GM19467 (cell line): ENCODE measurements at regions not wholly inside any gene's neighbourhood (a gene's known extent, or its start where the extent isn't known, plus 50 kb on each side); places are given as distances from the start of the nearest gene placed in this dataset.

Experiments
- ATAC-seq: cut with Tn5 transposase; IDR thresholded peaks from one replicate; pipeline ENCODE4 v1.9.1; 2021; ENCODE audit warnings: mild to moderate bottlenecking, moderate library complexity; ENCODE audit not compliant: unreplicated experiment

DNA sequence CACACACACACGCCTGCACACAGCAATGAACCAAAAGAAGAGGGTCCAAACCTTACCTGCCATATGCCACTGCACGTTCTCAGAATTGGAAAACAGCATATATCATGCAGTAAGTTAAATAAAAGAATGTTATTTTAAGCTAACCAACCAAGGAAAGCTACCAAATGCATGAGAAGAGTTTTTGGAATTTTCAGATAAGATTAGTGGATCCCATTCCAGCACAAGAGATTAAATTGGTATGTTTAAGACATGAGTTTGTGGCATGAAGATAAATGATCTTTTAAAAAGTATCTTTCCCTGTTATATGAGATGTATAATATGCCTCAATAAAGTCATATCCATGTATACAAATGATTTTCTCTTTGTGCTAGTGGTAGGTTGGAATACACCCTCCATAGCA, 811.4 kb downstream of the NR2F2 start:
- ATAC-seq = no peak

DNA sequence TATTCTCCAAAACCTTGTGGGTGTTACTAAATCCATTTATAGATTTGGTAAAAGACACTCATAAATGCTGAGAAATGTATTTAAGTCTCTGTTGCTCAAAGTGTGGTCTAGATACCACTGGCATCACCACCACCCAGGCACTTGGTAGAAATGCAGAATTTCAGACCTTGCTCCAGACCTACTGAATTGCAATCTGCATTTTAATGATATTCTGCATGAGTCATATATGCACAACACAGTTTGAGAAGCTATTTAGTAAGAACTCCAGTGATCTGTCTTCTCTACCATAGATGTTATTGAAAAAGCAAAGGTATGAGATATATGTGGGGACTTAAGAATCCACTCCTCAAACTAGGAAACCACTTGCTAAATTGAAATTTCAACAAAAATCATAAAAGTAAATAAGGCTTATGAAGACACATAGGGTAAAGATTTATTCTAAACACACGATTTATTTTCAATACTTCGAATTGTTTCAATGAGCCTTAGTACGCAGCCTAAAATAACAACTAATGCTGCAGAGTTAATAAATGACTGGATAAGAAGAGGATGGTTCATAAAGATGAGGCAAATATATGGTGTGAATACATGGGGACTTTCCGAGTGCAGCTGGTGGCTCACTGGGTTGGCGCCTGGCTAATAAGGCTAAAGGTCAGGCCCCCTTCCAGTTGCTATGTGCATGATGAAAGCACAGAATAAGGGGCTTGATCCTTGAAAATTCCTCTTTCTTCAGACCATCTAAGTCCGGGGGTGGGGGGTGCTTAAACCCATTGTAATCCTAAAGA, 813.3 kb downstream of the NR2F2 start:
- ATAC-seq = no peak

DNA sequence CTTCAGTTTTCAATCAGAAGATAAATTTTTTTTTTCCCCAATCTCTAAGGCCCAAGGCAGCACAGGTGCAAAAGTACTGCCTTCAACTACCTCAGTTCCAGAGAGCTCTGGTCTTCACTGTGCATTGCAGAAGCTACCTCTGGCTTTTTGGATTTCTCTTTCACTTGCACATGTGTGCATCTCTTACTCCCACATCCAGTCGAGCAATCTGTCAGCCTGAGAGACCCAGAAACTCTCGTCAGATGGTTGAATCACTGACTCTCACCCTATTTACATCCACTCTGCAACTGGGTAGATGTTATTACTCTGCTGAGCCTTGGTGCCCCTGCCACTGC, 813.8 kb downstream of the NR2F2 start:
- ATAC-seq = no peak

GRCh38 chr15:97146929-97147870, 813.3 kb upstream of the ARRDC4 start:
- no peak for ATAC-seq

DNA sequence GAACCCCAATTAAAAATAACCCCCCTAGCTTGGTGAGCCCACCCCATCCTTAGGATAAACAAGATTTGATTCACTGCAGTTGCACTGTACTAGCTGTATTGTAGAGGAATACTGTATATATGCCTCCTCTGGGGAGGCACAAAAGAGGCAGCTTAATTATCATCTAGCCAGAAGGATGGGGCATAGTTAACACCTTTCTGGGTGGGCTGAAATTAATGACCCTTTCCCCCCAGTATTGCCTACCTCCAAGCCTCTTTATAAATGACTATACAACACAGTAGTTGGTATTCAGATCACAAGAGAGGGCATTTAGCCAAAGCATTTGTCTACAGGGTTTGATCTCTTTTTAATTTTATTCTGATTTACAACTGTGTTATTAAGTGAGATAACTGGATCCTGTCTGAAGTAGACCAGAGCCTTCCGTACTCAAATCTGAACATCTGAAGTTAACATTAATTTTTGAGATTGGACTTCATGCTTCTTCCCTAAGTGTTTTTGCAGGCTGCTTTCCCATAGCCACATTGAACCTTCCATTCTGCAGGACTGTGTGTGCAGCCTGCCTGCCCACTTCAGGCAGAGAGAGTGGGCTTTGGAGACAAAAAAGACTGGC, 807.0 kb upstream of the ARRDC4 start:
- no peak for ATAC-seq

GRCh38 chr15:97156739-97157265, 803.7 kb upstream of the ARRDC4 start:
- no peak for ATAC-seq

GRCh38 chr15:97162805-97163495, 797.6 kb upstream of the ARRDC4 start:
- ATAC-seq = no peak

DNA sequence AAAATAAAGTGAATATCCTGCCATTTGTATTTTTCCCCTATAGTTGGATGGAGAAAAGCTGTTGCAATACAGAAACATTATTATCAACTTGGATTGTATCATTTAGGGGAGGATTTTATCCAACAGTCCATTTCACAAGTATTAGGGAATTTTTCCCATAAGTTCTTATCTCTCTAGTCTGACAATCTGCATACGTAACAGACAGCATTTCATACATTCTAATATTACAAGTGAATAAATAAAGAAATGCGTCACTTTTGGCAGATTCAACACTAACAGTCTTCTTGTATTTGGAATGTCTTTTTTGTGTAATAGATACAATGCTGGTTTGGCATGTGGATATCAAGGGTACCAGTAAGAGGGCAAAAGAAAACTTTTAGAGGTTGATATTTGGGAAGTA, 795.3 kb upstream of the ARRDC4 start:
- ATAC-seq = no peak

GRCh38 chr15:97168704-97169475, 791.6 kb upstream of the ARRDC4 start:
- ATAC-seq = no peak

GRCh38 chr15:97171556-97171955, 788.9 kb upstream of the ARRDC4 start:
- ATAC-seq = no peak

GRCh38 chr15:97174886-97175540, 785.5 kb upstream of the ARRDC4 start:
- ATAC-seq = no peak

DNA sequence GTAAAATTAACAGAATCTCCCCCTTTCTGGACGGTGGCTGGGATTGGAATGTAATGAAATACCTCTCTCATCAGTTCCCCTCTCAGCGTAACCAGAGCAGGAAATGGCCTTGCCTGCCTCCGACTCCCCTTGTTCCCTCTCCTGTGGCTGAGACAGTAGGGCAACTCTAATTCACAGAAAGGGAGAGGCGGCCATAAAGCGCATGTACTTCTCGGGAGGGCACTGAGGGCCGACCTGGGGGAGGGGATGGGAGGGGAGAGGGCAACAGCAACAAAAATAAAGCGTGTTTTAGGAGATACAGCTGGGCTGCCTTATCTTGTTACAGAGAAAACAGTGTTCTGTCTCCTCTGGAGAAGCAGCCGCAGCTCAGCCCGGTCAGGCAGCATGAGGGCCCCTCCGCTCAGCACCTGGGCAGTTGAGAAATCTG, 783.3 kb upstream of the ARRDC4 start:
- ATAC-seq = no peak

GRCh38 chr15:97182581-97182980, 777.9 kb upstream of the ARRDC4 start:
- ATAC-seq = no peak

- ATAC-seq = no peak
Measured at GRCh38 chr15:97189162-97189780, 771.2 kb upstream of the ARRDC4 start.

DNA sequence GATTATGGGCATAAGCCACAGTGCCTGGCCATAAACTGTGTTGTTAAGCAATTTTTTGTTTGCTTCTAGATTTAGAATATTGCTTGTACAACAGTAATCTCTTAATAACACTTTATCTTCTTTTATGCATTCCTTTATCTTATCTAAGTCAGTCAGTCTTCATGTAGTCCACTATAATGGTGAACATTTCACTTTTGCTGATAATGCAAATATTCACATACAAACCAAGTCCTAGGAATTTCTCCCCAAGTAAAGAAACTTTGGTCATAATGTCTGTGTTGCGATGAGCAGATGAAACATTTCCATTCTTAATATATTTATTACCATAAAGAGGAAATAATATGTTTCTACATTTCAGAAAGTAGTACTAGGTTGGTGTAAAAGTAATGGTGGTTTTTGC, 765.8 kb upstream of the ARRDC4 start:
- no peak for ATAC-seq

DNA sequence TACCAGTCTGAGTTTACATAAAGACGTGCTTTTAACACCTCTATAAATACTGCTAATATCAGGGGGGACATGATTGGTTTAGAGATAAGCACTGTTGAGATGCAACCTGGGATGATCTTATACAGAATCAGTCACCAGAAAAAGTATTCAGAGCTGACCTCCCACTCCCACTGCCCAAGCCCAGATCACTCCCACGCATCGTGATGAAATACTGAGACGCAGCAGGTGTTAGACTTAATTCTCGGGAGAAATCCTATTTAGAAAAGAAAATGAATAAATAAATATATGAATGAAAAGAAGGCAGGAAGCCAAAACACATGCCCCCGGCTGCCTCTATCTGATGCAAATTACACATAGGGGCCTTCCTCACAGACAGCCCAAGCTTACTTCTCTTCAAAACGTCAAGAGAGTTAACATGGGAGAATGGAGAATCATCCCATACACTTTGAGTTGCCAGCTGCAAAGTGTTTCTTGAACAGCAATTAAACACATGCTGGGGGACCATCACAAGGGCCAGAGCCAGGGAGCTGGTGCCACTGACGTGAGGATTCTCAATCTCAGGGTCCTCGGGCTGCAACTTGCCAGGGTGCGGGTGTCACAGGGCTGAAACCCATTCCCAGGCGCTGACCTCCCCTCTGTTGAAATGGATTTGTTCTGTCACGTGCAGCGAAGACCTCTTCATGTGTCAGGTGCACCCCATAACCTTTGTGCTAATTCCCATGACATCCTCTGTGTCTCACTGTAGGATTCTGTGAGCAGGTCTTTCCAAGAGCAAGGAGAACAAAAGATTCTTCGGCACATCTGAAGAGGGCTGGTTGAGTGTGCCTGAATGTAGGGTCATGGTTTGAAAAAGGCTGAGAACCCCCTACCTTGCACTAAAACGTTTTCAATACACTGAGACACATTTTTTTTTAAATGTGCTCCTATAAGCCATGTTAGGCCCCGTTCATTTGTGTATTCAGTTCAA, 764.2 kb upstream of the ARRDC4 start:
- no peak for ATAC-seq

DNA sequence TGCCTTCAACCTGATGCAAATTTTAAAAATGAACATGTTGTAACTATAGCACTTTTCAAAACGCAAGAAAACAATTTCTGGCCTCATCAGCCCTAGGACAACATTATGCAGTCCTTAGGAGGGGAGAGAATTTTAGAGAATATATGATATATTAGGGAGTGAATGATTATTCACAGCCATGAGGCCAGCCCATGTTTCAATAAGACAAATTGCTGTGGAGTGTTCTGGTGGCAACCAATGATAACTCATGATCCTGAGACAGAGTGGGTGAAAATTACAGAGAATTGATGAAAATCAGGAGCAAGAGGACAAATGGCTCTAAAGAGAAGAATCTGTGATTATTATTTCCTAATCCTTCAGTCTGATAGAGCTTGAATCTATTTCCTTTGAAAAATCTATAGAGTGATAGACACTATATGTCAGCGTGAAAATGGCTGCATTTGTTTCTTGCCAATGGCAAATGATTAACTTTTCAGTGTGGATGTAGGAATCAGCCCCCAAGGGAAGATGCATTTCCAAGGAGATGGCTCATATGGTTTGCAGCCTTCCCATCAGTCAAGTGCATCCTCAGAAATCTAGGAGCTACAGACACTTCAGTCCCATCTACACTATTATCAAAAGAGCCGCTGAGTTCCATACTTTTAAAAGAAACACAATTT, 761.0 kb upstream of the ARRDC4 start:
- ATAC-seq = no peak
